UCSD-AML1 (cell line): ENCODE measurements at regions not wholly inside any gene's neighbourhood (a gene's known extent, or its start where the extent isn't known, plus 50 kb on each side); places are given as distances from the start of the nearest gene placed in this dataset.

Experiments used
- DNase-seq: peaks from one replicate; lab custom pipeline; 2025; ENCODE audit not compliant: unreplicated experiment; lab: John Stamatoyannopoulos, UW

- no peak for DNase-seq
Observed at GRCh38 chr3:139737682-139738361, 60.0 kb upstream of the NMNAT3 start.

DNA sequence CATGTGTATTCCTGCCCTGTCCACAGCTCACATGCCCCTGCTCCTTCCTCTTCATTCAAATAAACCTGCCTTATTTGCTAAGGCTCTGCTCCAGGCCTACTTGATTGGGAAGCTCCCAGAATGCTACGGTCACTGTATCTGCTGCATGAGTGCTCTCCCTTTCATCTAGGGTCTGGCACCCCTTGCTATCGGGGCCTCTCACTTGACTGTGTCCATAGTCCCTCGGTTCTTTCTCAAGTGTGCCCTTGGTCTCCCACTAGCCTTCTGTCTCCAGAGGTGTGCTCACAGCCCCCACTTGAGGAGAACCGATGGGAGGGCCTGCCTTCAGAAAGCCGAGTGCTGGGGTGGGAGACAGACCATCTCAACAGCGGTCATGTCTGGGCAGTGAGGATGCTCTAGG, 57.4 kb upstream of the NMNAT3 start:
- DNase-seq = no peak

- no peak for DNase-seq
Observed at GRCh38 chr3:139732729-139733128, 55.0 kb upstream of the NMNAT3 start.

GRCh38 chr3:139729300-139729699, 51.5 kb upstream of the NMNAT3 start:
- no peak for DNase-seq

DNA sequence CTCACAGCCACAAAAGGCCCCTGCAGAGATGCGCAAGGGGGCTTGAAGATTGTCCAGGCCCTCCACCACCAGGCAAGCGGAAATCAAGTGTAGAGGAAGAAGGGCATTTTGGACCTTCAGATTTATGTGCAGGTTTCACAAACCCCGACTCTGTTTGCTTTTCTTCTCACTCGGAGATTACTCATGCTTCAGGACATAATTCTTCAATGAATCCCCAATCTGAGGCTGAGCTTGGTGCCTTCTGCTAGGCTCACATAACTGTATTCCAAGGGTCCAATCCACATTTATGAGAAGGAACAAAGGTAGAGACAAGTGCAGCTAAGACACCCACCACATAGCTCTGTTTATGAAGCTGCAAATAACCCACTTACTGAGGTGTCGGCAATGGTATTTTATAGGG, 50.6 kb upstream of the NMNAT3 start:
- no peak for DNase-seq
